Stimulated activated CD4-positive, alpha-beta T cell treated with anti-CD3 and anti-CD28 coated beads, TNF-alpha, amount 100 ng/mL, for 1 hour (primary cell): ENCODE measurements at regions not wholly inside any gene's neighbourhood (a gene's known extent, or its start where the extent isn't known, plus 50 kb on each side); places are given as distances from the start of the nearest gene placed in this dataset.

Experiments
- DNase-seq, 3 donors: peaks; one replicate each; pipeline ENCODE4 v3.0.0-alpha.2; 2020; ENCODE audit warnings: low read depth in 3 of 3, low spot score in 1 of 3

GRCh38 chr5:175116466-175117048, 327.4 kb downstream of the DRD1 start:
- no peak for DNase-seq

- DNase-seq, result no peak
Measured at GRCh38 chr5:175115831-175116230, 328.2 kb downstream of the DRD1 start.

- DNase-seq, result no peak
Measured at GRCh38 chr5:175113947-175114346, 330.0 kb downstream of the DRD1 start.

- no peak for DNase-seq
Measured at GRCh38 chr5:175109058-175109755, 334.8 kb downstream of the DRD1 start.

- DNase-seq, result no peak
Measured at GRCh38 chr5:175107865-175108264, 336.1 kb downstream of the DRD1 start.

DNA sequence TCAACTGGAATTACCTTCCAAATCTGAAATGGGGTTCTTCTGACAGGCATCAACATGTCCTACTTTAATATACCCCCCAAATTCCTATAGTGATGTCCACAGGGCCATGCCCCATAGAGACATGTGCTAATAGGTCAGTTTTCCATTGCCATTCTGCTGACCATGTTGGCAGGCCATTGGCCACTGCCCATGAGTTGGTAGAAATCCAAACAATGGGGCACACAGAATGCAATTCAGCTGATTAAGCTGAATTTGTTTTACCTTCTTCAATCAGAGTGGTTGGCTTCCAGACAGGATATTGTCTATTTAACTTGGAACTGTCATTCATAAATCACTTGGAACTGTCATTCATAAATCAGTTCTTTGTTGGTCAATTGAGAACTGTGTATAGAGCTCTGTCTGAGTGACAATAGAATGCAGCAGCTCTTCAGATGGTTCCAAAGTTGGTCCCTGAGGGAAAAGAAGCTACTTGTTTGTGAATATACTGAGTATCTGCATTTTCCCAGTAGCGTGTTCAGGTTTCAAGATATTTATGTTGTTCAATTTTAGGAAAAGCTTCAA, 336.9 kb downstream of the DRD1 start:
- no peak for DNase-seq

GRCh38 chr5:175104677-175105076, 339.3 kb downstream of the DRD1 start:
- DNase-seq, result no peak

- DNase-seq, result no peak
Measured at GRCh38 chr5:175103746-175104145, 340.2 kb downstream of the DRD1 start.

GRCh38 chr5:175102717-175103116, 341.3 kb downstream of the DRD1 start:
- no peak for DNase-seq

DNA sequence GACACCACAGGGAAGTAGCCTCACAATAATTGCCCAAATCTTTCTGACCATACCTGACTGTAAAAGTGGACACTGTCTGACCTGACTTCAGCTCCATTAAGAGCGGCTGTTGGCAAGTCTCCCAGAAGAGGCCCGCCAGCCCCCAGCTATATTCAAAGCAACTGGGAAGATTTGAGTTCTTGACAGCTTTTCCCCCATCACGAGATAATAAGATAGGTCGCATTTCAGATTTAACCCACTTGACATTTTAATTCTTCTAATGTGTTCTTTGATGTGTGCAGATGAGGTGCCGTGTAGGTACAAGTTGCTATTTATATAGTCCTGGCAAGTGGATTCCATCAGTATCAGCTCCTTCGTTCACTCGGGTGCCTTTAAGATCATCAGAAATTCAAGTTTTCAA, 345.7 kb downstream of the DRD1 start:
- no peak for DNase-seq

GRCh38 chr5:175096469-175097165, 347.4 kb downstream of the DRD1 start:
- no peak for DNase-seq

DNA sequence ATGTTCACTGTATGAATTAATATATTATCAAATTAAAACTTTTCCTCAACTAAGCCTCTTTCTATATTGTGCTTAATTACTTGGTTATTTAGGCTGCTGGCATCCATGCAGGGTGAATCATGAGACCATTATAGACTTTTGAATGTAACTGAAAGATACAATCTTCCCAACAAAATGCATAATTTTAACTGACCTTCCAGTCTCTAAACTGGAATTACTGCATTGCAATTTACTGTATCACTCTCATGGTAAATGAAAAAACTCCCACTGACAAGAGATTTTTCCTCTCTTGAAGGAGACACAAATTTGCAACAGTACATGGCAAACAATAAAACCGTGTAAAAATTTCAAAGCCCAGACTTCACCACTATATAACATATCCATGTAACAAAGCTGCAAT, 349.5 kb downstream of the DRD1 start:
- no peak for DNase-seq

GRCh38 chr5:175092691-175093090, 351.3 kb downstream of the DRD1 start:
- no peak for DNase-seq

GRCh38 chr5:175088963-175089362, 355.0 kb downstream of the DRD1 start:
- no peak for DNase-seq

GRCh38 chr5:175082866-175083590, 358.6 kb downstream of the MSX2 start:
- DNase-seq, result no peak

GRCh38 chr5:175082346-175082745, 358.0 kb downstream of the MSX2 start:
- DNase-seq, result no peak

- no peak for DNase-seq
Measured at GRCh38 chr5:175079707-175080106, 355.3 kb downstream of the MSX2 start.

DNA sequence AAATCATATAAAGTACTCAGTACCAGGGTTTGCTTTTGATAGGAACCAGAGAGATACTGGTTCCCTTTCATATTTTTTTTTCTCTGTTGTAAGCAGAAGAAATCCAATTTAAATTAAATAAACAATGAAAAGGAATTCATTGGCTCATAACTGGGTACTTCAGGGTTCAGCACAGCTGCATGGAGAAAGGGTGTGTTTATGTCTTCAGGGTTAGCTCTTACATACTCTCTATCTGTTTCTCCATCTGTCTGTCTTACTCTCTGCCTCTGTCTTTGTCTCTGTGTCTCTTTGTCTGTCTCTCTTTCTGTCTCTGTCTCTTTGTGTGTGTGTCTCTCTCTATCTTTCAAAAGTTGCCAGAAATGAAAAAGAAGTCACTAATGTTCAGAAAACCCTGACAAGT, 345.9 kb downstream of the MSX2 start:
- no peak for DNase-seq

DNA sequence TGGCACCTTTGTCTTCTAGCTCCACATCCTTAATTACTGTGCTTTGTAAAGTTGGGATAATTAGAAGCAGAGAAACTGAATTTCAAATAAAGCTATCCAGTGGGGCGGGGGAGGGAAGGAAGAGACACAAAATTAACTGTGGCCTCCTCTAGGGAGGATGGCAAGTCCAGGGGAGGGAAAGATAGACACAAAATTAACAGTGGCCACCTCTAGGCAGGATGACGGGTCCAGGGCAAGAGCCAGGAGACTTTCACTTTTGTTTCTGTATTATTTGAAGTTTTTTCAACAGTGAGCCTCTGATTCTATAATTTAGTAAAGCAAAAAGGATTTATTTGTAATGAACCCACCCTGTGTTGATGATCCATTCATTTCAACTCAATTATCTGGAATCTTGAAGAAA, 335.9 kb downstream of the MSX2 start:
- no peak for DNase-seq

GRCh38 chr5:175059687-175060211, 335.4 kb downstream of the MSX2 start:
- no peak for DNase-seq

DNA sequence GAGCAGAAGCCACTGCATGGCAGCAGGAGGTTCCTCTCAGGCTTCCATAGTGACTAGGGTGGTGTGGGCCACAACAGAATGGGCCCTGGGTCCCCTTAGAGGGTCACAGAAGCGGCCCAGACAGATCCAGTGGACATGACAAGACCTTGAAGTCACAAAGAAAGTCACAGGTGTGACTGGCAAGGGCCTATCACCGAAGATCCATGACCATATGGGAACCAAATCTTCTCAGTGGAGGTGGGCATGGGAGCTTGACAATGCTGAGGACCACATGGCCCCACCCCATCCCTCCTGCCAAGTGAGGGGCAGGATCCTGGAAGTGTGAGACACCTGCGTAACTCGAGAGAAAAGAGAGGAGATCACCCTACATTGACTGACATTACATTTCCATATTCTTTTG, 332.4 kb downstream of the MSX2 start:
- DNase-seq, result no peak
